H1 (cell line): ENCODE measurements at regions not wholly inside any gene's neighbourhood (a gene's known extent, or its start where the extent isn't known, plus 50 kb on each side); places are given as distances from the start of the nearest gene placed in this dataset.

Experiments
- CEBPB ChIP-seq: IDR thresholded peaks from 2 replicates; pipeline ENCODE4 v1.6.1; 2012; ENCODE audit warnings: low read depth, low read length
- CHD2 ChIP-seq: IDR thresholded peaks from 2 replicates; pipeline ENCODE4 v1.6.1; 2012; ENCODE audit warnings: low read length, improper control_type of control experiment
- CTCF ChIP-seq, 3 experiments: IDR thresholded peaks; 1 replicate in 2 of 3; 2 replicates in 1 of 3; pipeline versions ENCODE4 v1.5.1 to v1.6.1; 2011; ENCODE audit warnings: low read length in 3 of 3, mild to moderate bottlenecking in 3 of 3, inconsistent platforms in 2 of 3, low read depth in 1 of 3, moderate library complexity in 1 of 3; ENCODE audit not compliant: insufficient read depth in 1 of 3; ENCODE audit errors: control extremely low read depth in 1 of 3
- TCF12 ChIP-seq: IDR thresholded peaks from 2 replicates; pipeline ENCODE4 v1.6.1; 2011; ENCODE audit warnings: low read depth, mild to moderate bottlenecking, low read length

GRCh38 chr3:180828723-180829408, 83.6 kb upstream of the FXR1 start:
- TF ChIP-seq CEBPB (no peak), CTCF (IDR thresholded peaks at IDR 0.05; ENCODE audit: control extremely low read depth in 1 of 3, insufficient read depth in 1 of 3, low read depth in 1 of 3, low read length in 3 of 3) (no peak), TCF12 (no peak), CHD2 (no peak)
